RPMI8226 (cell line): ENCODE measurements at regions not wholly inside any gene's neighbourhood (a gene's known extent, or its start where the extent isn't known, plus 50 kb on each side); places are given as distances from the start of the nearest gene placed in this dataset.
"Not testable (repeated sequence)": the region's sequence is repeated elsewhere in the genome, so short reads cannot be mapped to it uniquely, and the experiment has no call there.

ENCODE experiments used
- DNase-seq: peaks from one replicate; pipeline ENCODE4 v3.0.0-alpha.2; 2015

- DNase-seq: no peak
Measured at GRCh38 chrX:45803383-45803921, 602.8 kb upstream of the DIPK2B start.

GRCh38 chrX:45801554-45801953 lies 600.9 kb upstream of the DIPK2B start:
- DNase-seq: peak; percentile 17

GRCh38 chrX:45800746-45801453 lies 600.2 kb upstream of the DIPK2B start:
- DNase-seq: not testable (repeated sequence)

GRCh38 chrX:45799576-45799975 lies 598.9 kb upstream of the DIPK2B start:
- DNase-seq: no peak

- no peak for DNase-seq
Measured at GRCh38 chrX:45795546-45795945, 594.9 kb upstream of the DIPK2B start.

GRCh38 chrX:45794995-45795337 lies 594.3 kb upstream of the DIPK2B start:
- DNase-seq: peak; percentile 6

GRCh38 chrX:45794323-45794994 lies 593.8 kb upstream of the DIPK2B start:
- no peak for DNase-seq

- DNase-seq: no peak
Measured at GRCh38 chrX:45788941-45789348, 588.3 kb upstream of the DIPK2B start.

GRCh38 chrX:45788315-45788714 lies 587.6 kb upstream of the DIPK2B start:
- no peak for DNase-seq

GRCh38 chrX:45784590-45784989 lies 583.9 kb upstream of the DIPK2B start:
- DNase-seq: no peak

GRCh38 chrX:45783002-45783401 lies 582.3 kb upstream of the DIPK2B start:
- DNase-seq: no peak

GRCh38 chrX:45781901-45782553 lies 581.4 kb upstream of the DIPK2B start:
- no peak for DNase-seq

- no peak for DNase-seq
Measured at GRCh38 chrX:45778616-45779015, 577.9 kb upstream of the DIPK2B start.

- no peak for DNase-seq
Measured at GRCh38 chrX:45777366-45777765, 576.7 kb upstream of the DIPK2B start.

- DNase-seq: no peak
Measured at GRCh38 chrX:45775468-45775867, 574.8 kb upstream of the DIPK2B start.

GRCh38 chrX:45774961-45775360 lies 574.3 kb upstream of the DIPK2B start:
- no peak for DNase-seq

GRCh38 chrX:45773572-45773971 lies 572.9 kb upstream of the DIPK2B start:
- no peak for DNase-seq

GRCh38 chrX:45771560-45772340 lies 571.1 kb upstream of the DIPK2B start:
- peak; percentile 52 for DNase-seq

GRCh38 chrX:45771114-45771513 lies 570.4 kb upstream of the DIPK2B start:
- DNase-seq: no peak

- peak; percentile 6 for DNase-seq
Measured at GRCh38 chrX:45769761-45770582, 569.3 kb upstream of the DIPK2B start.

GRCh38 chrX:45768666-45769236 lies 568.1 kb upstream of the DIPK2B start:
- no peak for DNase-seq

- DNase-seq: no peak
Measured at GRCh38 chrX:45766981-45767501, 566.4 kb upstream of the DIPK2B start.
